Activated CD4-positive, alpha-beta T cell treated with anti-CD3 and anti-CD28 coated beads, Interleukin-2, amount 50 U/mL, for 16 hours (primary cell): ENCODE measurements at regions not wholly inside any gene's neighbourhood (a gene's known extent, or its start where the extent isn't known, plus 50 kb on each side); places are given as distances from the start of the nearest gene placed in this dataset.
A peak's percentile ranks its signal among the peaks of the same experiment; 100 is the strongest.
"Not testable (repeated sequence)": the region's sequence is repeated elsewhere in the genome, so short reads cannot be mapped to it uniquely, and the experiment has no call there.

ENCODE experiments used
- DNase-seq: peaks from one replicate; pipeline ENCODE4 v3.0.0-alpha.2; 2020

DNA sequence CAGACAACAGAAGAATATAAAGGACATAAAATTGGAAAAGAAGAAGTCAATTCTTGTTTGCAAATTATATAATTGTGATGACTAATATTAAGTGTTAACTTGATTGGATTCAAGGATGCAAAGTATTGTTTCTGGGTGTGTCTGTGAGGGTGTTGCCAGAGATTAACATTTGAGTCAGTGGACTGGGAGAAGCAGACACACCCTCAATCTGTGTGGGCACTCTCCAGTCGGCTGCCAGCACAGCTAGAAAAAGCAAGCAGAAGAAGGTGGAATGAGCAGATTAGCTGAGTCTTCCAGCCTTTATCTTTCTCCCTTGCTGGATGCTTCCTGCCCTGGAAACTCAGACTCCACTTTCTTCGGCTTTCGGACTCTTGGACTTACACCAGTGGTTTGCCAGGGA lies 51.7 kb downstream of the UBE2NL start:
- DNase-seq, result no peak

DNA sequence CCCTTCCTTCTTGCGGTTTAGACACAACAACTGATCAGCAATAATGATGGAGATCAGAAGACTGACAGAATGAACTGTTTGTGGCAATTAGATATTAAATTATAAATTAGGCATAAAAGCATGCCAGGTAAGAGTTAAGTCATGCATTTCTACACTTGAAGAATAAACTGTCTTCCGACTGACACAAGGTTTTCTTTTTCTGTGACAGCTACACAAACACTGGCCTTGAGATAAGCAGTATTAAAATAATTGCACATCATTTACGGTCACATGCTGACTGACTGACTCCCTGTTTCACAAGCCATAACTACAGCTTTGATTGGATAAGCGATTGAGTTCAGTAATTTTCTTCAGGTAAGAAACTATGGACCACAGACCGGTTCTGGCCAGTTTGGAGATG lies 56.2 kb downstream of the UBE2NL start:
- no peak for DNase-seq

DNA sequence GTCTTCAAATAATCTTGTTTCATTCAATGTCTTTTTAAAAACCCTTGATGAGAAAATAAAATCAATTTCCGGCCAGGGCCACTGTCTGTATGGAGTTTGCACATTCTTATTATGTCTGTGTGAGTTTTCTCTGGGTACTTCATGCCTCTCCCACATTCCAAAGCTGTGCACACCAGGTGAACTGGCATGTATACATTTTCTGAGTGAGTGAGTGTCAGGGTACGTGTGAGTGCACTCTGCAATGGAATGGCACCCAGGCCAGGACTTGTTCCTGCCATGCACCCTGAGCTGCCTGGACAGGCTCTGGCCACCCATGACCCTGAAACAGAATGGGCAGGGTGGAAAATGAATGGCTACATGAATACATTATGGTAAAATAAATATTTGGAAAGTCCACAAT lies 61.3 kb downstream of the UBE2NL start:
- DNase-seq, result no peak

DNA sequence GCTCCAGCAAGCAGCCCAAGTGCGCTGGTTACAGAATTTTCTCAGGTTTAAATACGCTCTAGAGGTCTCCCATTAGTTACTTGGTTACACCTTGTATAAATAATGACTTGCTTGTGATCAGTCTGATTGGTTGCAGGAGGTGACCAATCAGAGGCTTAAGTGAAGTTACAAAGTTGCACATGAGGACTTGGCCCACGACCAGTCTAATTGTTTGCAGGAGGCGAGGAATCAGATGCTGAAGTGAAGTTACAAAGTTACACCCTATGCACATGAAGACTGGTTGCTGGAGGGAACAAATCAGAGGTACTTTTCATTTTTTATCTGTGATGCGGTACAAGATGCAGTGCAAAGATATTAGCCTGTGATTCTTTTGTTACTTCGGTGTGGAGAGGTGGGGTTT lies 80.7 kb downstream of the UBE2NL start:
- DNase-seq, result no peak

DNA sequence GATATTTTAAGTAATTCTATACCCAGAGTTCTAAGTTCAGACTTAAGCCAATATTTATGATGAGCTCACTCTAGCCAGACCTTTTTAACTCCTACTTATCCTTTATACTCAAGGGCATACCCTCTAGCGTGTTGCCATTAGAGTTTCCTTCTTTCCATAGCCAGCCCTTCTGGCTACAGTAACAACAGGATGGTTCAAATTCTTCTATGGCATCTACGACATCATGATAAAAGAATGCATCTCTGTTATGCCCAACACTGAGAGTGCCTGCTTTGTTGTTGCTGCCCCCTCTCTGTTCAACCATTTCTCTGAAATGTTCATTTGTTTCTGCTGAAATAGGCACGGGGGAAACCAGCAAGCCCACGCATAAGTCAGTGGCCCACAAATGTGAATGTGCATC lies 104.5 kb downstream of the UBE2NL start:
- DNase-seq, result no peak

DNA sequence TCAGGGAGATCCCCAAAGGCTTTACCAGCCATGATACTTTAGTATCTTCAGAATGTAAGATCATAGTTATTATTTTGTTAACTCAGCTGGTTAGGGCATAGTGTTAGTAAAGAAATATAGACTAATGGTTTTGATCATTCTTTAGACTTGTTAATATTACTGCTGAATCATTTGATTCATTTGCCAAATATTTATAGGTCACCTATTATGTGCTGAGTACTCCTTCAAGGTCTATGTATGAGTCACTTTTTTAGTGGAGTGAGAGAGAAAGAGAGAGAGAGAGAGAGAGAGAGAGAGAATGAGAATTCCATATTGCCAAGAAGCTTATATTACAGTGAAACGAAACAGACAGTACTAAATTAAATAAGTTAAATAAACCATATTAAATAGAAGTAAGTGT lies 110.3 kb downstream of the UBE2NL start:
- DNase-seq, result no peak

DNA sequence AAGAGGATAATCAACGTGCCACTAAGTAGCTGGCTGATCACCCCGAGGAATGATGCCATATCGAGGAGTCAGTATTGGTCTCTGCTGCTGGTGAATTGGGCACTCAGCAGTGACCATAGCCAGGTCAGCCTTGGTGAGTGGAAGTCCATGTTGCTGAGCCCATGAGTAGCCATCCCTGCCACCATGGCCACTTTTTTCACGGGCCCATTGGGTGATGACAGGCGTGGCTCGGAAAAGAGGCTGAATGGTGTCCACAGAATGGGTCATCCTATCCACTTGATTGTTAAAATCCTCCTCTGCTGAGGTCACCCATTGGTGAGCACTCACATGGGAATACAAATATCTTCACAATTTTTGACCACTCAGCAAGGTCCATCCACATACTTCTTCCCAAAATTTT lies 114.4 kb downstream of the UBE2NL start:
- DNase-seq, result no peak

DNA sequence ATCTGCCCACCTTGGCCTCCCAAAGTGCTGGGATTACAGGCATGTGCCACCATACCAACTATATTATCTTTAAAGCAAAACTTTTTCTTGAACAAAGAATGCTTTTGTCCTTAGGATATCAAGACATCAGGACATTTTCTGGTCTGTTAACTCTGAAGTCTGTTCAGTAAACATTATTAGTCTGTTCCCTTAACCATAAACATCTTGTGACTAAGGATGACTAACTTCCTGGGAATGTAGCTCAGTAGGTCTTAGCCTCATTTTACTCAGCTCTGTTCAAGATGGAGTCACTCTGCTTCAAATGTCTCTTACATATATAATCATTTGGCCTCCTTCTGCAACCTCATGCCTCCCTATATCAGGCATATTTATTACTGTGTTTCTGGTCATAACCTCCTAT lies 122.9 kb downstream of the UBE2NL start:
- DNase-seq, result no peak

DNA sequence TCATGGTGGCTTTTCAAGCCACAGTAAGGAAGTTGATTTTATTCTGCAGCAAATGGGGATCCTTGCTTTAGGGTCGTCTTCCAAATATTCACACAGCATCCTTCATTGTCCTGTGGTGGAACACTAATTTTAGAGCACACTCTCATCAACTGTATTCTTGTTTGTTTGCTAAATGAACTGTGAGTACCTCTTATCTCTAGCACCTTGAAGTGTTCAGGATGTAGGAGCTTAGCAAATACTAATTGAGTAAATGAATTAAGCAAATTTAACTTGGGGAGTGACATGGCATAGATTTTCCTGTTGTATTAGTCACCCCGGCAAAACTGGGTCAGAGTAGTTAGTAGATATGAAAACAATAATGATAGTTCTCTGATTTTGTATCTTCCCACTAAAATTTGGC lies 156.9 kb downstream of the UBE2NL start:
- DNase-seq, result no peak

DNA sequence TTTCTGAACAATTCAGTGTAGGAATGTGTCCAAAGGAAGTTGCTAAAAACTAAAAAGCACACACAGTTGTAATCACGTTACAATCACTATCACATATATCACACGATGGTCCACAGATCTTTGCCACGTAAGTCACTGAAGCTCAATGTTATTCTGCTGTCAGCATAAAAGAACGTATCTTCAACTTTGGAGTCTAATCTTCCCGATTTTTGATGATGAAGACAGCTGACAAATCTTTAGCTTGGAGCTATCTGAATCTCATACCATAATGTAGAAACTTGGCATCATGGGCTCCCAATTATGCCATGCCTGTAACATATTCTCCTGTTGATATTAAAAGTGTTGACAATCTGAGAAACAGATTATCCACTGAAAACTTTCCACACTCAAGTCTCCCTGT lies 158.4 kb downstream of the UBE2NL start:
- no peak for DNase-seq

DNA sequence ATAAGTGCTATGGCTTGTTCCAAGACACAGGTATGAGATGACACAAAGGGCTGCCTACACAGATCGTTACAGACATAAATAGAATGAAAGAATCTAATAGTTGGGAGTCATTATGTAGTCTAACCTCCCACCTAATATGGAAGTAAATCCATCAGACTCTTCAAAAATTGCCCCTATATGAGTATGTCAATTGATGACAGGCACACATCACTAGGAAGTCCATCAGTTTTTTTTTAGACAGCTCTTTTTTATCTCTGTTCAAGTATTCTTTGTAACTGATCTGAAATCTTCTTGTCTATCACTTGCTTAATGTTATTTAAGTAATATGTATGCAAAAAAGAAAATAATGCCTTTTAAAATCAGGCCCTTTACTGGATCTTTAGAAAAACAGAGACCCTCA lies 191.6 kb downstream of the UBE2NL start:
- DNase-seq, result no peak

DNA sequence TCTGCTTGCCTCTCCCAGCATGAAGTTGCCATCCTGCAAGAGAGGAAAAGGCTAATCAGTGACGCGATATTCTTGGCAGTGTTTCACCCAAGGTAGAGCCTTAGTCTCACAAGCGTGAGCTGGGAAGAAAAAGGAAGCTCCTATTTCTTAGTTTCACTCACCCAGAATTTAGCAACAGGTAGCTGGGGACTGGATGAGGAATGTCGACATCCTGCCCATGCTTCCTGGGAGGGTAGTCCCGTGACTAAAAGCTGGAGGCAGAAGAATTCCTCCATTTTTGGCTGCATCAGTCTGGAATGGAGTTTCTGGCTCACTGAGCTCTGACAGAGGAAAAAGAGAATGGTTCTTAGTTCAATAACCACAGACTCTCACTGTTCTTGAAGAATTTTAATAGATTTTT lies 198.4 kb downstream of the UBE2NL start:
- DNase-seq, result not testable (repeated sequence)

DNA sequence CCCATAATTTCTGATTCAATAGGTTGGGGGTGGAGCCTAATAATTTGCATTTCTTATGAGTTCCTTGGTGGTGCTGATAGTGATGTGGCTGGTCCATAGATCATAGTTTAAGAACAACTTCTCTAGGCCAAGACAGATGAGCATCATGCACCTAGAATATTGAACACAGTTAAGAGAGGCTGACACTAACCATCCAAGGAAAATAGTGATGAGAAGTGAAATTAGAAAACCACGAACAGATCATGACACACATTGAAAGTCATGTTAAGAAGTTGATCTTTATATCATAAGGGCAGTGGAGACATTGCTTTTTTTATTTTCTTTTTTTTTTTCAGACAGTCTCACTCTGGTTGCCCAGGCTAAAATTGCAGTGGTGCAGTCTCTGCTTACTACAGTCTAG lies 205.8 kb downstream of the UBE2NL start:
- not testable (repeated sequence) for DNase-seq

DNA sequence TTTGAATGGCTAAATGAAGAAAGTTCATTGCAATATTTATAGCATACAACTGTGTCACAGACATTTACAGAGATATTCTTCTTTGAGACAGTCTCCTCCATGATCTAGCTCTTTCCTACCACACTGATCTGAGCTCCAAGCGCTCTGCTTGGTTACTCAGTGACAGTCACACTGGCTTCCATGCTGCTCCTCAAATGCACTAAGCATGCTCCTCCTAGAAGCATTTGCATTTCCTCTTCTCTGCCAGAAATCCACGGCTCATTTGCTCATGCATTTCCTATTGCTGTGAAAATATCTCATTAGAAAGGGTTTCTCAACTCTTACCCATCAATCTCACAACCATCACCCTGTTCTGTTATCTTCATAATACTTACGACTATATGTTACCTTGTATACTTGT lies 208.2 kb downstream of the UBE2NL start:
- not testable (repeated sequence) for DNase-seq

DNA sequence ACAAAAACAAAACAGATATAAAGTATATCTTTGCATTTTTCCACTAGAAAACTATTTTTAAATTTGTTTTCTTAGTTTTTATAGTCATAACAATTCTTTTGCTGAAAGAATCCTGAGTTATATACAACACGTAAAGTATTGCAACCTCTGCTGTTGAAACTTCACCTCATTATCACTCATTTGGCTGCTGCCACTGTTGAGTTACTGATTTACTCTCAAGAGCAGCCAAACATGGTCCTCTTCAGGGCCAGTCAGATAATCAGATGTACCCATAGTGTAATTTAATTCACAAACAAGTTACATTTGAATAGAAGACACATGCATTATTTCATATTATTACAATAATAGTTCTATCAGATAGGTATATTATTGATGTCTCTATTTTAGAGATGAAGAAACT lies 235.6 kb downstream of the UBE2NL start:
- not testable (repeated sequence) for DNase-seq

DNA sequence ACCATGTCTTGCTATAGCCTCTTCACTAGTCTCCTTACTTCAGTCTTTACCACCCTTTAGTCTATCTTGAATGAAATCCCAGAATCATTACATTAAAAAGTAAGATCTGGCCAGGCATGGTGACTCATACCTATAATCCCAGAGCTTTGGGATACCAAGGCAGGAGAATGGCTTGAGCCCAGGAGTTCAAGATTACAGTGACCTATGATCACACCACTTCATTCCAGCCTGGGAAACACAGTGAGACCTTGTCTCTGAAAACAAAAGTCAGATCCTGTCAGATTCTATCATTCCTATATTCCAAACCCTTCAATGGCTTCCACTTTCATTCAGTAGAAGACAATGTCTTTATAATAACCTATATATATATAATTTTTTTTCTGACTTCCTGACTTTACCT lies 237.7 kb downstream of the UBE2NL start:
- not testable (repeated sequence) for DNase-seq

DNA sequence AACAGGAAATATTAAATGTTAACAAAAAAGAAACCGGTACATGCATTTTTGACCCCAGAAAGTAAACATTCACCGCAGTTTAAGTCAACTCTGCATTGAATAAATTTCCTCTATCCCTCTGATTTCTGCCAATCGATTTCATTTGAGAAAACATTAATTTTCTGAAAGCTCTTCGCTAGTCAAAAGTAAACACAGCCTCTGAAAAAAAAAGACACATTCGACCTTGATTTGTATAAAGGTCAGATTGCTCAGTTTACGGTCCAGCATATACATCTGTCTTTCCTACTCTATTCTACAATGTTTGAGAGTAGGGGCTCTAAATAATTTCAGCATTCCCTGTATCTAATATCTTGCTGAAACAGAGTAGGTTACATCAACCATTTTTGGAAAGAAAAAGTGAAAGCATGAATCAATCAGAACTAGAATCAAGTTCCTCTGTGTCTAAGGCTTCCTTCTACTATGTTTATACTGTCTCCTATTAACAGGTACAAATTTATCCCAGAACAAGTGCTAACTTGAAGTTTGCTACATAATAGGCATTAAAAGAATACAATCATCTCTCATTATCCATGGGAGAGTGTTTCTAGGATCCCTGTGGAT lies 243.8 kb downstream of the UBE2NL start:
- DNase-seq, result not testable (repeated sequence)

DNA sequence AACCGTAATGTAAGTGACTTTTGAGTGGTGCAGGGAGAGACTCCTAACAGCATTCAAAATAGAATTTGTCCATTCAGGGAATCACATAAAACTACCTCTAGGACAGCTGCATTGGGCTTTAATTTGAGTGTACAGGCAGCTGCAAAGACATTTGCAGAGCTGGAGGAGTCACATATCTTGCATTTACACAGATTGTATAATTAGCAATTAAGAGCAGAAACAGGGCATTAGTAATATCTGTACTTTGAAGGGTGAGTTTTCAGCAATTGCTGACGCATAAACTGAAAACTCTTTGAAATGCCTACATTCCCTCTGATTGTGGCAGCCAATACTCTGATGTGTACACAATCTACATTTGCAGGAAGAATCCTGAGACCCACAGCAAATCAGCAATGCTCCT lies 245.6 kb downstream of the UBE2NL start:
- DNase-seq, result not testable (repeated sequence)

DNA sequence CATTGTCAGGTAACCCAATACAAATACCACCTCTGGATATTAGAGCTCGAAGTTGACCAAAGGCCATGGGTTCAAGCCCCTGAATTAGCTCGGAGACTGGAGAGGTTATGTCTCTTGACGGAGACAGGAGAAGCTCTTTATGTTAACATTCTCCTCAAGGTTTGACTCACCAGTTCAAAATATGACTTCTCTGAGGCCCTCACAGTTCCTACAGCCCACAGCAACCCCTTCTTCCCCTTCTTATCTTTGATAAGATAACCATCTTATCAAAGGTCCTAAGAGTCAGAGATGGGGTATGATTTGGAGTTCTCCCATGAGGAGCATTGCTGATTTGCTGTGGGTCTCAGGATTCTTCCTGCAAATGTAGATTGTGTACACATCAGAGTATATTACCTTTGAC lies 246.6 kb downstream of the UBE2NL start:
- not testable (repeated sequence) for DNase-seq

DNA sequence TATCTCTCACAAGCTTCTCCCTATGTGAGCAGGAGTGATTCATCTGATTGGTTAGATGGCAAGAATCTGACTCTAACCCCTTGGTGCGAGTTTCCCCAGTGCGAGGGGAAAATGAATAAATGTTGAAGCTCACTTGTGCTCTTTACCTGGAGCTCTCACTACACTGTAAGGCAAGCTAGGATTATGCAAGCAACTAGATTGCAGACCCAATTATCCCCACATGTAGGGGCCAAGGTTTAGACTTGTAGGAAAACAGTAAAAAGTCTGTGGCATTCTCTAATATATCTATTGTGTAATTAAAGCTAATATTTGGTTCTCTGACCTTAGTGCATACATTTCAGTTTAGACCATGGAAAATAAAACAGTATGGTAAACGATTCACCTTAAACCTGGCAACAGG lies 247.2 kb downstream of the UBE2NL start:
- not testable (repeated sequence) for DNase-seq

DNA sequence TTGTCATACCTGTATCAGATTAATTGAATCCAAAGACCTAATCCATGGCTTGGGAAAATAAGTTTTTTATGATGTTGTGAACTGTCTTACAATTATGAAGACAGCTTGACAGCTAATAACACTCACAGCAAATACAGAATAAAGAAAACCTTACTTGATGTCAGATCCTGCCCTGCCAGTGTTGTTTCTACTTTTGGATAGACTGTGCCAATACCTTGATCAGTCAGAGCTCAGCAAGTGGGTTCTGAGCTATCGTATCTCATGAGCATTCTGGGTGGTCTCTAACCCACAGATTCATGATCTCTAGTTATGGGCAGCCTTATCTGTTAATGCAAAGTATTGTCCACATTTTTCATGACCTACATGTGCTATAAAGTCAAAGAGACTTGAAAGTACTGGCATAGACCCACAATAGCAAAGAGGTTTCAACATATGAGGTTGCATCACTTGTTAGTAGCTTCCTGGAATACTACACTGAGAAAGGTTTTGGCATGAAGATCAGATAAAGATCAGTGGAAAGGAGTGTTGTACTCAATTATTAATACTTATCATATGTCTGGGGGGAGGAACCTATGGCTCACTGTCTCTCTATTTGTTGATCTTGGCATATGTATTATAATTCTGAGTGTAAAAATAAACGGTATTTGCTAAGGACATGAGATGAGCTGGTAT lies 250.7 kb downstream of the UBE2NL start:
- DNase-seq, result not testable (repeated sequence)

DNA sequence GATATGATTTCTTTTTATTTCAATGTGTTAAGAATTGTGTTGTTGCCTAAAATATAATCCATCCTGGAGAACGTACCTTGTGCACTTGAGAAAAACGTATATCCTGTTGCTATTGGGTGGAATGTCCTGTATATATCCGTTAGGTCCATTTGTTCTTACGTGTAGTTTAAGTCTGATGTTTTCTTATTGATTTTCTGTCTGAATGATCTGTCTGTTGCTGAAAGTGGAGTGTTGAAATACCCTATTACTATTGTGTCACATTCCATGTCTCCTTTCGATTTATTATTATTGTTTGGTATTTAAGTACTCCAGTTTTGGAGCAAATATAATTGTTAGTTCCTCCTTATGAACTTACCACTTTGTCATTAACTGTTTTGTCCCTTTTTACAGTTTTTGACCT lies 270.6 kb downstream of the UBE2NL start:
- DNase-seq, result not testable (repeated sequence)

DNA sequence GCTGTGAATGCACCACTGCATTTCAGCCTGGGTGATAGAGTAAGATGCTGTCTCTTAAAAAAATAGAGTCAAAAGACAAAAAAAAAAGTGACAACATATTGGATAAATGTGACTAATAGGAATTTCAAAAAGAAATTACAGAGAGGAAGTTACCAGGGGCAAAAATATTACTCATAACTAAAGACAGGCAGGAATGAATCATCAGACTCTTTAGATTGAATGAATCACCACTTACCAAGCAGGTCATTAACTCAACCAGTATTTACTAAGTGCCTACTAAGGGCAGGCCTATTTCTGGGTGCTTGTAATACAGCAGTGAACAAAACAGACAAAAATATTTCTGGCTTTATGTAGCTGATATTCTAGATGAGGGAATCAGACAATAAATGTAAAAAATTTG lies 301.3 kb downstream of the UBE2NL start:
- peak; percentile 49 for DNase-seq

DNA sequence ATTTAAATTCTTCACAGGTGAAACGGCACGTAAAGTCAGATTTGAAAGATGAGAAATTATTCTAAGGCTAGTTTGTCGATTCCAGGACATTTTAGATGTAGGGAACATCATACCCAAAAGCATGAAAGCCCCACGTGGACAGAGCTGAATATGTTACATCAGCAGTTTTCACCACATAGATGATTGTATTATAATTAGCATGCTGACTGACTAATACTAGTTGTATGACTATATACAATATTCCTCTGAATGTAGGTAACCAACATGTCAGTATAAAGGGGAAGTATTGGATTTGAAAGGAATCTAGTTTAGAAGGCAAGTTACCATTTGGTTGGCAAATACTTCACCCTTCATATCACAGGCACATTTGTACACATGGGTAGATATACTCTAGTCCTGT lies 304.6 kb downstream of the UBE2NL start:
- not testable (repeated sequence) for DNase-seq

DNA sequence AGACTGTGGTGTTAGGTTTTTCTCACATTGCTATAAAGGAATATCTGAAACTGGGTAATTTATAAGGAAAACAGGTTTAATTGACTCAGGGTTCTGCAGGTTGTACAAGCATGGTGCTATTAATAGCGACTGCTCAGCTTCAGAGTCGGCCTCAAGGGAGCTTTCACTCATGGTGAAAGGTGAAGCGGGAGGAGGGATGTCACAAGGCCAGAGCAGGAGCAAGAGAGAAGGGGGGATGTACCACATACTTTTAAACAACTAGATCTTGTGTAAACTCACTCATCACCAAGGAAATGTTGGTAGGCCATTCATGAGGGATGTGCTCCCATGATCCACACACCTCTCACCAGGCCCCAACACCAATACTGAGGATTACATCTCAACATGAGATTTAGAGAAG lies 313.2 kb downstream of the UBE2NL start:
- DNase-seq, result not testable (repeated sequence)
